T1000 (cell line): ENCODE measurements at regions not wholly inside any gene's neighbourhood (a gene's known extent, or its start where the extent isn't known, plus 50 kb on each side); places are given as distances from the start of the nearest gene placed in this dataset.

Experiments used
- DNase-seq: peaks from one replicate; lab custom pipeline; 2025; ENCODE audit warnings: mixed read lengths; lab: John Stamatoyannopoulos, UW

DNA sequence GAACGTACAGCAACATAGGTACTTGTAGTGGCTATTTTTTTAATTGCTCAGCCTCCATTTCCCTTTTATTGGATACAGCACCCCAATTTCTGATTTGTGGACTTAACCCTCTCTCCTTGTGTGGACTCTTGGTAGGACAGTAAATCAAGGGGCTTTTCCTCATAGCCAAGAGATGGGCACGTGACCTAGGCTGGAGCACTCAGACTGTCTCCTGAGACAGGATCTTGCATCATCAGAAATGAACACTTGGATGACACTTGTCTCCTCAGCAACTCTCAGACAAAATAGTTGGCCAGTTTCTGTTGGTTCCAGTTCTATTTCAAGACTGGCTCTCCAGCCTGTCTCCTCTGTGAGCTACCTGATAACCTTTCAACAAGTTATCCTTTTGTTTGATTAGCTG, 112.9 kb upstream of the ZNF678 start:
- DNase-seq: no peak

DNA sequence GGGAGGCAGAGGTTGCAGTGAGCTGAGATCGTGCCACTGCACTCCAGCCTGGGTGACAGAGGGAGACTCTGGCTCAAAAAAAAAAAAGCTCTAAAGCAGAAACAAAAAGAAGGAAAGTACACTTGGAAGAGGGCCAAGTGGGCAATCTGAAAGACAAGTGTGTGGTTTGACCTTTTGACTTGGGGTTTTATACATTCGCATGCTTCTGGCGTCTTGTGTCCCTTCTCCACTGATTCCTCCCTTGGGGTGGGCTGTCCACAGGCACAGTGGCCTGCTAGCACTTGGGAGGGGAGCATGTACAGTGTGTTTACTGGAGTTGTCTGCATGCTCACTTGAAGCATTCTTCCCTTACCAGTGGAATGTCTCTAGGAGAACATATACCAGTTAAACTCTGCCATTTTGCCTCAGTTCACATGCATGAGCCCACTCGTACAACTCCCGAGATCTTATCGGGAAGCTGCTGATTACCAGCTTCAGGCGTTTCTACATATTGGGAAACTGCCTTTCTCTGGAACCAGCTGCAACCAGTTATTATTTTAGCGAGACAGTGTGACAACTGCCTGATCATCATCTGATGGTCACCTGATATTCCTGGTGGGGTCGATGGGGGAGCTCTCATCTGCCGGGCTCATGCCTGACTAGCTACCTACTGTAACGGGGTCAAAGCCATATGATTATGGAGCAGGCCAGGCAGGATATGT, 113.5 kb upstream of the ZNF678 start:
- no peak for DNase-seq

- no peak for DNase-seq
Measured at GRCh38 chr1:227449051-227449450, 114.3 kb upstream of the ZNF678 start.

DNA sequence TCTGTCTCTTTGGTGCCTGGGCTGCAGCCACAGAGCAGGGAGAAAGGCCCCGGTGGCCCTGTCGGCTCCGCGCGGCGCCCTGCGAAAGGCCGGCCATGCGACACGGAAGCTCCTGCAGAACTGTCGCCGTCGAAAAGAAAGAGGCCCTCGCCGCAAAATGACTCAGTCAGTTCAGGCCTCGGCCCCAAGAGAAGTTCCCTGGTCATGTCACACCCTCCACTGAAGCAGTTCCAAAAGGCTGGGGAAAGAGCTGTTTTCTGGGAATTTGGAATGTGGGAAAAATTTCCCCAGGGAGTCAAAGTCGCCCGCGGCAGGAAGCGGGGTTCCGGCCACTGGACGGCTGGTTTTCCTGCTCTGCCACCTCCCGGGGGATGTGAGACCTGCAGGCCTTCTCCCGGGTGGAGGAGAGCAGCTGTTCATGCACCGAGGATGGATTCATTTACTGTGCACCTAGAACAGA, 115.8 kb upstream of the ZNF678 start:
- DNase-seq: peak; percentile 64

GRCh38 chr1:227445746-227446145, 117.6 kb upstream of the ZNF678 start:
- DNase-seq: no peak

- no peak for DNase-seq
Measured at GRCh38 chr1:227445092-227445674, 118.2 kb upstream of the ZNF678 start.

GRCh38 chr1:227440182-227440581, 121.9 kb upstream of the CDC42BPA start:
- no peak for DNase-seq

DNA sequence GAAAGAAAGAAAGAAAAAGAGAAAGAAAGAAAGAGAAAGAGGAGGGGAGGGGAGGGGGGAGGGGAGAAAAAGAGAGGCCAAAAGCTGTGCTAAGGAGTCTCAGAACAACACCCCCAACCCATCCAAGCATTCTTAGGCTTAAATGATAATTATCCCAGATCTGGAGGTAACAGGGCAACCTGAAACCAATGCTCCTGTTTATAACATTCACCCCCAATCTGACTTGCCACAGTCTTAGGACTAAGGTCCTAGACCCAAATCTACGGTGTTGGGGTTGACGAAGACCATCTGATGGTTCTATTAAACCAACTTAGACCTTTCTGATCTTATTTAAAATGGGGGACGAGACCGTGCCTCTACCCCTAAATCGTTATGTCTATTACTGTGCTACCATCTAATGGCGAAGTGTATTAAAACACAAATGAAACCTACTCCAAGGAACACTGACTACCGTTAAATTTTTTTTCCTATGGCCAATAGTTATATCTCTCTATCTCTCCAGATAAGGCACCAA, 119.3 kb upstream of the CDC42BPA start:
- DNase-seq: no peak

- no peak for DNase-seq
Measured at GRCh38 chr1:227434808-227435444, 116.6 kb upstream of the CDC42BPA start.

- no peak for DNase-seq
Measured at GRCh38 chr1:227433663-227434341, 115.5 kb upstream of the CDC42BPA start.

- no peak for DNase-seq
Measured at GRCh38 chr1:227432981-227433380, 114.7 kb upstream of the CDC42BPA start.

DNA sequence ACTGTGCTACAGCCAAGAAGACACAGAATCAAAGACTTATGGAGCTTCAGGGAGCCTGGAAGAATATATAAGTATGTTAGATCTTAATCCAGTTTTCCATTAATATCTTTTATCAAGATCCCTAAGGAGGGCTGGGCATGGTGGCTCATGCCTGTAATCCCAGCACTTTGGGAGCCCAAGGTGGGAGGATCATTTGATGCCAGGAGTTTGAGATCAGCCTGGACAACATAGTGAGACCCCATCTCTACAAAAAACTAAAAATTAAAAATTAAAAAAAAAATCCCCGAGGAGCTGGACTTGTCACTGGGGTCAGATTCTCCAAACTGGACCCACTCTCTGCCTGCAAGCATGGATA, 113.9 kb upstream of the CDC42BPA start:
- no peak for DNase-seq

DNA sequence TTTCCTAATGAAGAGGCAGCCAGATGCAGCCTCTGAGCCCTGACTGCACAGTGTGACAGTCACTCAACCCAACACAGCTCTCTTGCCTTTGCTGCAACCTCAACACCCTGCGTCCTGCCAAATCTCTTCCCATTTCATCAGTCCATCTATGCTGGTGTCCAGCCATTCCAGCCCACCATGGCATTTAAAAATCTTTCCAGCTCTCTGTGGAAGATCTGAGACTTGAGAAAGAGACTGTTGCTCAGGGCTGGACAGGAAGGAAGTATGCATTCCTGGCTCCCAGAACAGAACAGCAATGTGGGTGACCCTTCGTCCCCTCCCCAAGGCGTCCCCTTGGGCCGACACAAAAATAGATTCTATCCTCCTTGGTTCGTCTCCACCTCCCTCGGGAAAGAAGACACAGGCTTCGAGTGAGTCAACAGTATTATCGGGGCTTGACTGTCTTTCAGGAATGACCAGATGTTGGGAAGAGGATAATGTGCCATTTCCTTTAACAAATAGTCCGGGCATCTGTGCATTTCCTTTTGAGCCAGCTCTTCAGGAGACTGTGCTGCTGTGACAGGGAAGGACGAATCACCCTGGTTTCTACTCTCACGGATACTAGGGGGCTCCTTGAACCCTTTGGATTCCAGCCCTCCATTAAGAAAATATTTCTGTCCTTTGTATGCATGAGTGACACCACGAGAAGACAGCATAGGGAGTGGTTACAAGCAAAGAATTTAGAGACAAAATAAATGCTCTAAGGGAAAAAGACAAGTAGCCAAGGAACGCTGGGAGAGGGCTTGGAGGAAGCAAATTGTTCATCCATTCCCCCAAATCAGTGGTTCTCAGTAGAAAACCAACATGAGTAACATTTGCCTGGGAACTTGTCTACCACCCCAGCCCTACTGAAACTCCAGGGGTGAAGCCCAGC, 111.4 kb upstream of the CDC42BPA start:
- no peak for DNase-seq

GRCh38 chr1:227428803-227429202, 110.5 kb upstream of the CDC42BPA start:
- DNase-seq: no peak

- no peak for DNase-seq
Measured at GRCh38 chr1:227427411-227427810, 109.1 kb upstream of the CDC42BPA start.

DNA sequence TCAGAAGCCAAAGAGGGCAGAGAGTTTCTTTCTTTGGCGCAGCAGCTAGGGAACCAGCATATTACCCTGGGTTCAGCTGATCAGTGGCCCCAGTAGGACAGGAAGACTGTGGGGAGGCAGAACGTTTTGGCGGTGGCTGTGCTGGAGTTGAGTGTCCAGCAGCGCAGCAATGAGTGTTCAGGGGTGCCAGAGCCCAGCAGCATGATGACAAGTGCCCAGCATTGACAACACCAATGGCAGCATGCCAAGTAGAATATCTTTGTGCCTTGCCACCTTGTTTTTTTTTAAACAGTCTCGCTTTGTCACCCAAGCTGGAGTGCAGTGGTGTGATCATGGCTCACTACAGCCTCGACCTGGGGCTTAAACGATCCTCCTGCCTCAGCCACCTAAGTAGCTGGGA, 106.7 kb upstream of the CDC42BPA start:
- DNase-seq: no peak

DNA sequence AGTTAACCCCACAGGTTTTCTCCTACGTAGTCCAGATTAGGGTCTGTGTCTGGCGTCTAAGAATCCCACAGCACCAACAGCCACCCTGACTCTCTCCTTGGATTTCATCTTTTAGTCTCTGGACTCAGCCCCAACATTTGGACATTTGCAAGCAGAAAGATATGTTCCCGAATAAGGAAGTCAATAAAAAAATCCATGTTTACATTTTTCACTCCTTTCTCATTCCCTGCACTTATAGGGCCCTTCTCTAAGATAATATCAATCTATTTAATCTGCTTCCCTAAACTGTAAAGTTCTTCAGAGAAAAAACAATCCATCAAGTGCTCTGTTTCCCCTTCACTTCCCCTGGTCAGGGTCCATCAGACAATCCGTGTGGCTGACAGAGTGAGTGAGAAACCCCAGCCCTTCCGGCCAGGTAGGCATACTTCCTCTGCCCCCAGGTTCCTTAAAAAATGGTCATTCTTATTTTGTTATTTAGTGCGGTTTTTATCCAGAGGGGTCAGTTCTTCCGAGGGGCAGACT, 105.9 kb upstream of the CDC42BPA start:
- DNase-seq: no peak

GRCh38 chr1:227422581-227422980, 104.3 kb upstream of the CDC42BPA start:
- DNase-seq: no peak

DNA sequence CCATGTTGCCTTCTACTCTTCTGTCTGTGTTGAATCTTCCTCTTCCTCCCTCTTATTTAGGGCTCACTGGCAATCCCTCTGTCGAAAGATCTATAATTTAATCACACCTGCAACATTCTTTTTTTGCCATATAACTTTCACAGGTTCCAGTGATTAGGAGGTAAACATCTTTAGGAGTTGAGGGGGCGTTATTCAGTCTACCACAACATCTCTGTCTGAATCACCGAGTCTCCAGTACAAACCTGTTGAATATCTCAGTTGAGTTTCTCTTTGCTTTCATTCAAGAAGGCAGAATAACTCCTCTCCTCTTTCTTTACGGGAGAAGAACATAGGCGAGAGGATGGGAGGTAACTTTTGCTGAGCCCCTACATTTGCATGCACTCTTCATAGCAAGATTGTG, 101.9 kb upstream of the CDC42BPA start:
- DNase-seq: no peak

GRCh38 chr1:227417756-227418480, 99.6 kb upstream of the CDC42BPA start:
- no peak for DNase-seq
